DND-41 (cell line): ENCODE measurements at regions not wholly inside any gene's neighbourhood (a gene's known extent, or its start where the extent isn't known, plus 50 kb on each side); places are given as distances from the start of the nearest gene placed in this dataset.

ENCODE experiments used
- EZH2 ChIP-seq: IDR thresholded peaks from 3 replicates; pipeline ENCODE4 v1.6.1; 2012; ENCODE audit warnings: borderline replicate concordance, low read depth, mild to moderate bottlenecking, moderate library complexity, low read length, inconsistent platforms; ENCODE audit not compliant: severe bottlenecking
- TF ChIP-seq, protein P1 (sequence below): IDR thresholded peaks from 2 replicates; pipeline ENCODE4 v1.5.1; 2012; ENCODE audit warnings: borderline replicate concordance, low read length, moderate library complexity, mild to moderate bottlenecking; ENCODE audit not compliant: poor library complexity, severe bottlenecking; ENCODE audit errors: extremely low read depth

DNA sequence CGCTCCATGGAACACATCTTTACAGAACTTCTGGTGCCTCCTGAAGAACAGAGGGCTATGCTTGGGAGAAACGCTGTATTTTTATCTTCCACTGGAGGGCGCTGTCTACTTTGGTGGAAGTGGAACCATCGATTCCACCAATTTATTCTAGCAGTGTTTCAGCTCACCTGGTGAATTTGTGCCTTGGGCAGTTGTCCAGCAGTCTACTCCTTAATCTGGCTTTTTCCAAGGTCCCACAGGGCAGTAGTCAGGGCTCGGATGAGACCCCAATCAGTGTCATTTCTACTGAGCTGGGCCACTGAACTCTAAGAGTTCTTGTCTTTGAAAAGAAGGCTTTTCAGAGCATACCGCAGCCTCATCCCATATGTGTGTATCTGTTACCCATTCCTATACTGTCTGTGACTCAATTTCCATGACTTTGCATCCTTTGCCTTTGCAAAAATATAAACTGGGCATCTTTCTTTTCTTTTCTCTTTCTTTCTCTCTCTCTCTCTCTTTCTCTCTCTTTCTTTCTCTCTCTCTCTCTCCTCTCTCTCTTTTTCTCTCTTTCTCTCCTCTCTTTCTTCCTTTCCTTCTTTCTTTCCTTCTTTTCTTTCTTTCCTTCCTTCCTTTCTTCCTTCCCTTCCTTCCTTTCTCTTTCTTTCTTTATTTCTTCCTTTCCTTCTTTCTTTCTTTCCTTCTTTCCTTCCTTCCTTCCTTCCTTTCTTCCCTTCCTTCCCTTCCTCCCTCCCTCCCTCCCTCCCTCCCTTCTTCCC is 138.4 kb upstream of the ZNF618 start:
- TF ChIP-seq, protein P1, sequence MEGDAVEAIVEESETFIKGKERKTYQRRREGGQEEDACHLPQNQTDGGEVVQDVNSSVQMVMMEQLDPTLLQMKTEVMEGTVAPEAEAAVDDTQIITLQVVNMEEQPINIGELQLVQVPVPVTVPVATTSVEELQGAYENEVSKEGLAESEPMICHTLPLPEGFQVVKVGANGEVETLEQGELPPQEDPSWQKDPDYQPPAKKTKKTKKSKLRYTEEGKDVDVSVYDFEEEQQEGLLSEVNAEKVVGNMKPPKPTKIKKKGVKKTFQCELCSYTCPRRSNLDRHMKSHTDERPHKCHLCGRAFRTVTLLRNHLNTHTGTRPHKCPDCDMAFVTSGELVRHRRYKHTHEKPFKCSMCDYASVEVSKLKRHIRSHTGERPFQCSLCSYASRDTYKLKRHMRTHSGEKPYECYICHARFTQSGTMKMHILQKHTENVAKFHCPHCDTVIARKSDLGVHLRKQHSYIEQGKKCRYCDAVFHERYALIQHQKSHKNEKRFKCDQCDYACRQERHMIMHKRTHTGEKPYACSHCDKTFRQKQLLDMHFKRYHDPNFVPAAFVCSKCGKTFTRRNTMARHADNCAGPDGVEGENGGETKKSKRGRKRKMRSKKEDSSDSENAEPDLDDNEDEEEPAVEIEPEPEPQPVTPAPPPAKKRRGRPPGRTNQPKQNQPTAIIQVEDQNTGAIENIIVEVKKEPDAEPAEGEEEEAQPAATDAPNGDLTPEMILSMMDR: peak; percentile 68
- TF ChIP-seq EZH2: no peak
